ENCODE measurements at regions not wholly inside any gene's neighbourhood (a gene's known extent, or its start where the extent isn't known, plus 50 kb on each side); places are given as distances from the start of the nearest gene placed in this dataset.

GRCh38 chr18:47458483-47458882 lies 207.0 kb upstream of the SKOR2 start:
- TF ChIP-seq, protein P1, sequence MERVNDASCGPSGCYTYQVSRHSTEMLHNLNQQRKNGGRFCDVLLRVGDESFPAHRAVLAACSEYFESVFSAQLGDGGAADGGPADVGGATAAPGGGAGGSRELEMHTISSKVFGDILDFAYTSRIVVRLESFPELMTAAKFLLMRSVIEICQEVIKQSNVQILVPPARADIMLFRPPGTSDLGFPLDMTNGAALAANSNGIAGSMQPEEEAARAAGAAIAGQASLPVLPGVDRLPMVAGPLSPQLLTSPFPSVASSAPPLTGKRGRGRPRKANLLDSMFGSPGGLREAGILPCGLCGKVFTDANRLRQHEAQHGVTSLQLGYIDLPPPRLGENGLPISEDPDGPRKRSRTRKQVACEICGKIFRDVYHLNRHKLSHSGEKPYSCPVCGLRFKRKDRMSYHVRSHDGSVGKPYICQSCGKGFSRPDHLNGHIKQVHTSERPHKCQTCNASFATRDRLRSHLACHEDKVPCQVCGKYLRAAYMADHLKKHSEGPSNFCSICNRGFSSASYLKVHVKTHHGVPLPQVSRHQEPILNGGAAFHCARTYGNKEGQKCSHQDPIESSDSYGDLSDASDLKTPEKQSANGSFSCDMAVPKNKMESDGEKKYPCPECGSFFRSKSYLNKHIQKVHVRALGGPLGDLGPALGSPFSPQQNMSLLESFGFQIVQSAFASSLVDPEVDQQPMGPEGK (CRISPR knock-in tag; IDR thresholded peaks at IDR 0.05; ENCODE audit: borderline replicate concordance) = no peak
- TF ChIP-seq ZFP3 (CRISPR knock-in tag; IDR thresholded peaks at IDR 0.05) (no peak), ZNF565 (CRISPR knock-in tag; conservative IDR thresholded peaks at IDR 0.05; ENCODE audit: low read depth) (no peak), RARB (CRISPR knock-in tag; IDR thresholded peaks at IDR 0.05) (no peak), ARNTL (CRISPR knock-in tag; IDR thresholded peaks at IDR 0.05; ENCODE audit: borderline replicate concordance, low read depth) (no peak)
